MM.1S (cell line): ENCODE measurements at regions not wholly inside any gene's neighbourhood (a gene's known extent, or its start where the extent isn't known, plus 50 kb on each side); places are given as distances from the start of the nearest gene placed in this dataset.

Experiments used
- CTCF ChIP-seq: fragments of 300-600 bp; sonication (generic); IDR thresholded peaks from 2 replicates; pipeline ENCODE4 v1.5.1; 2016; ENCODE audit warnings: antibody characterized with exemption, low read length, mixed read lengths
- EZH2 ChIP-seq: fragments of 300-600 bp; sonication (generic); optimal IDR thresholded peaks from 2 replicates; pipeline ENCODE3; 2017; ENCODE audit warnings: low read depth, mild to moderate bottlenecking, antibody characterized with exemption, low read length, mixed read lengths
- EZH2phosphoT487 ChIP-seq: fragments of 300-600 bp; sonication (generic); IDR thresholded peaks from 2 replicates; pipeline ENCODE4 v1.6.1; 2018; ENCODE audit warnings: antibody characterized with exemption, low read length

DNA sequence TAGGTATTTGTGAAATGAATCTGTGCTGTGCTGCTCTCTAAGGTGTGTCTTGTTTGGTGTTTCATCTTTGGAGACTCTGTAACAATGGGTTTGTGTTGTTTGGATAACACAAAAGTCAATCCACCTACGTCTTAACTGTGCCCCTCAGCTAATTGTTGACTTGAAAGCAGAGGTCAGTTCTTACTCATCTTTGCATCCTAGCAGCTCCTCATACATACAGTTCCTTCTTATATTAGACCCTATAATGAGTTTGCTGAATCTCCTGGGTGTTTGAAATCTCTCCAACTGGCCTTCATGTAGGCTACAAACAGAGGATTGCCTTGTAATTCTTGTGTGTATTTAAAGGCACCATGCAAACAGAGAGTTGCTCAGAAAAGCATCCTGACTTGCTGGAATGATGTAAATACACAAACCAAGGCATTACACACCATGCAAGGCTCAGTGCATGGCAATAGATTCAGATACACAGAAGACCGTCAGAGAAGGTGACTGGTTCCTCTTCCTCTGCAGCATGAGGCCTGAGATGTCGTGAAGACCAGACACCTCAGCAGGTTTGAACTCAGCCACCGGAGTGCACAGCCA, 220.0 kb upstream of the JADE1 start:
- no peak for TF ChIP-seq EZH2
- no peak for TF ChIP-seq EZH2phosphoT487
- no peak for TF ChIP-seq CTCF
